ENCODE measurements at regions not wholly inside any gene's neighbourhood (a gene's known extent, or its start where the extent isn't known, plus 50 kb on each side); places are given as distances from the start of the nearest gene placed in this dataset.
"Not testable (repeated sequence)": the region's sequence is repeated elsewhere in the genome, so short reads cannot be mapped to it uniquely, and the experiment has no call there.

- Histone ChIP-seq H3K4me3 (replicated peaks; ENCODE audit: low read depth, low read length) (no peak overlapping the region), H3K27me3 (replicated peaks; ENCODE audit: control insufficient read depth, insufficient read depth, low read length) (no peaks in the 10 kb centered on the region), H3K36me3 (ENCODE audit: control insufficient read depth, insufficient read depth, low read length) (no peaks in the 10 kb centered on the region)
- no peak for DNase-seq (ENCODE audit: extremely low read depth, insufficient read length)
- no peak for TF ChIP-seq CTCF (IDR thresholded peaks at IDR 0.05; ENCODE audit: insufficient read depth, low read length, poor library complexity, severe bottlenecking)
Measured at GRCh38 chr22:48758881-48759875, 1068.5 kb downstream of the BRD1 start.

- no peak for DNase-seq (ENCODE audit: extremely low read depth, insufficient read length)
Measured at GRCh38 chr22:48757985-48758561, 1069.6 kb downstream of the BRD1 start.

GRCh38 chr22:48757581-48757980 lies 1070.1 kb downstream of the BRD1 start:
- no peak for TF ChIP-seq CTCF (IDR thresholded peaks at IDR 0.05; ENCODE audit: insufficient read depth, low read length, poor library complexity, severe bottlenecking)
- no peaks in the 10 kb centered on the region for H3K27me3 ChIP-seq (replicated peaks; ENCODE audit: control insufficient read depth, insufficient read depth, low read length)
- no peak overlapping the region for H3K4me3 ChIP-seq (replicated peaks; ENCODE audit: low read depth, low read length)
- no peak for DNase-seq (ENCODE audit: extremely low read depth, insufficient read length)
- H3K36me3 ChIP-seq (ENCODE audit: control insufficient read depth, insufficient read depth, low read length), result no peaks in the 10 kb centered on the region

More at GRCh38 chr22:48757985-48758561, 1069.6 kb downstream of the BRD1 start:
- no peaks in the 10 kb centered on the region for H3K36me3 ChIP-seq (ENCODE audit: control insufficient read depth, insufficient read depth, low read length)
- H3K4me3 ChIP-seq (replicated peaks; ENCODE audit: low read depth, low read length), result no peak overlapping the region
- H3K27me3 ChIP-seq (replicated peaks; ENCODE audit: control insufficient read depth, insufficient read depth, low read length), result no peaks in the 10 kb centered on the region
- TF ChIP-seq CTCF (IDR thresholded peaks at IDR 0.05; ENCODE audit: insufficient read depth, low read length, poor library complexity, severe bottlenecking), result no peak

GRCh38 chr22:48757135-48757534 lies 1070.5 kb downstream of the BRD1 start:
- not testable (repeated sequence) for H3K36me3 ChIP-seq (ENCODE audit: control insufficient read depth, insufficient read depth, low read length); H3K4me3 ChIP-seq (replicated peaks; ENCODE audit: low read depth, low read length); H3K27me3 ChIP-seq (replicated peaks; ENCODE audit: control insufficient read depth, insufficient read depth, low read length); DNase-seq (ENCODE audit: extremely low read depth, insufficient read length)

- Histone ChIP-seq H3K27me3 (replicated peaks; ENCODE audit: control insufficient read depth, insufficient read depth, low read length) (no peaks in the 10 kb centered on the region), H3K4me3 (replicated peaks; ENCODE audit: low read depth, low read length) (no peak overlapping the region), H3K36me3 (ENCODE audit: control insufficient read depth, insufficient read depth, low read length) (no peaks in the 10 kb centered on the region)
- no peak for TF ChIP-seq CTCF (IDR thresholded peaks at IDR 0.05; ENCODE audit: insufficient read depth, low read length, poor library complexity, severe bottlenecking)
- no peak for DNase-seq (ENCODE audit: extremely low read depth, insufficient read length)
Measured at GRCh38 chr22:48756146-48757111, 1071.2 kb downstream of the BRD1 start.
